Suprapubic skin (tissue), 3 donors: ENCODE measurements at regions not wholly inside any gene's neighbourhood (a gene's known extent, or its start where the extent isn't known, plus 50 kb on each side); places are given as distances from the start of the nearest gene placed in this dataset.

ENCODE experiments used
- POLR2A ChIP-seq, 2 donors: fragments of 450-650 bp; IDR thresholded peaks; one replicate each; pipeline ENCODE4 v1.6.1; 2017; ENCODE audit warnings: antibody characterized with exemption in 2 of 2, mild to moderate bottlenecking in 2 of 2, moderate library complexity in 2 of 2
- TF ChIP-seq, protein P1 (sequence below), 2 donors: fragments of 200-600 bp in 1 of 2; fragments of 450-650 bp in 1 of 2; sonication (generic) in 1 of 2; IDR thresholded peaks; one replicate each; pipeline ENCODE4 v1.5.1; 2016 to 2019; ENCODE audit warnings: antibody characterized with exemption in 2 of 2, mild to moderate bottlenecking in 1 of 2, moderate library complexity in 1 of 2

- TF ChIP-seq, protein P1, sequence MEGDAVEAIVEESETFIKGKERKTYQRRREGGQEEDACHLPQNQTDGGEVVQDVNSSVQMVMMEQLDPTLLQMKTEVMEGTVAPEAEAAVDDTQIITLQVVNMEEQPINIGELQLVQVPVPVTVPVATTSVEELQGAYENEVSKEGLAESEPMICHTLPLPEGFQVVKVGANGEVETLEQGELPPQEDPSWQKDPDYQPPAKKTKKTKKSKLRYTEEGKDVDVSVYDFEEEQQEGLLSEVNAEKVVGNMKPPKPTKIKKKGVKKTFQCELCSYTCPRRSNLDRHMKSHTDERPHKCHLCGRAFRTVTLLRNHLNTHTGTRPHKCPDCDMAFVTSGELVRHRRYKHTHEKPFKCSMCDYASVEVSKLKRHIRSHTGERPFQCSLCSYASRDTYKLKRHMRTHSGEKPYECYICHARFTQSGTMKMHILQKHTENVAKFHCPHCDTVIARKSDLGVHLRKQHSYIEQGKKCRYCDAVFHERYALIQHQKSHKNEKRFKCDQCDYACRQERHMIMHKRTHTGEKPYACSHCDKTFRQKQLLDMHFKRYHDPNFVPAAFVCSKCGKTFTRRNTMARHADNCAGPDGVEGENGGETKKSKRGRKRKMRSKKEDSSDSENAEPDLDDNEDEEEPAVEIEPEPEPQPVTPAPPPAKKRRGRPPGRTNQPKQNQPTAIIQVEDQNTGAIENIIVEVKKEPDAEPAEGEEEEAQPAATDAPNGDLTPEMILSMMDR (IDR thresholded peaks at IDR 0.05) = no peak
- TF ChIP-seq POLR2A (IDR thresholded peaks at IDR 0.05) = no peak
These were observed 533.1 kb downstream of the TBL1XR1 start for GRCh38 chr3:176663837-176664831.
